HEK293T (cell line): ENCODE measurements at regions not wholly inside any gene's neighbourhood (a gene's known extent, or its start where the extent isn't known, plus 50 kb on each side); places are given as distances from the start of the nearest gene placed in this dataset.

ENCODE experiments used
- CTCF ChIA-PET: fragments of 350-600 bp; formaldehyde crosslinking; extraction: SDS; loops from one replicate; lab custom pipeline; 2021; ENCODE audit warnings: antibody characterized with exemption, inconsistent platforms; lab: Yijun Ruan, JAX
- POLR2A ChIA-PET: fragments of 350-600 bp; formaldehyde crosslinking; extraction: SDS; loops from one replicate; lab custom pipeline; 2020; ENCODE audit warnings: antibody characterized with exemption, inconsistent platforms; lab: Yijun Ruan, JAX
- DNase-seq: peaks from one replicate; pipeline ENCODE4 v3.0.0; 2012; ENCODE audit warnings: mixed read lengths; ENCODE audit errors: extremely low spot score
- ARNT ChIP-seq: fragments of 450-650 bp; IDR thresholded peaks from 2 replicates; pipeline ENCODE4 v1.6.1; 2017; ENCODE audit warnings: mild to moderate bottlenecking
- BHLHE40 ChIP-seq: fragments of 450-650 bp; IDR thresholded peaks from 2 replicates; pipeline ENCODE4 v1.6.1; 2016; ENCODE audit warnings: mild to moderate bottlenecking, moderate library complexity, borderline replicate concordance
- CTBP1 ChIP-seq: fragments of 450-650 bp; IDR thresholded peaks from 2 replicates; pipeline ENCODE4 v1.6.1; 2016; ENCODE audit warnings: borderline replicate concordance
- ELF4 ChIP-seq: fragments of 450-650 bp; IDR thresholded peaks from 2 replicates; pipeline ENCODE4 v1.6.1; 2017; ENCODE audit warnings: antibody characterized with exemption
- FOXA1 ChIP-seq: fragments of 450-650 bp; IDR thresholded peaks from 2 replicates; pipeline ENCODE4 v1.6.1; 2016; ENCODE audit warnings: mild to moderate bottlenecking
- FOXK2 ChIP-seq: fragments of 450-650 bp; IDR thresholded peaks from 2 replicates; pipeline ENCODE4 v1.6.1; 2016; ENCODE audit warnings: mild to moderate bottlenecking
- FOXM1 ChIP-seq: fragments of 450-650 bp; IDR thresholded peaks from 2 replicates; pipeline ENCODE4 v1.6.1; 2017; ENCODE audit warnings: mild to moderate bottlenecking, borderline replicate concordance
- HDGF ChIP-seq: fragments of 450-650 bp; IDR thresholded peaks from 2 replicates; pipeline ENCODE4 v1.6.1; 2017; ENCODE audit warnings: antibody characterized with exemption, borderline replicate concordance
- L3MBTL2 ChIP-seq: fragments of 450-650 bp; conservative IDR thresholded peaks from 2 replicates; pipeline ENCODE4 v1.6.1; 2016; ENCODE audit warnings: mild to moderate bottlenecking
- LEF1 ChIP-seq: fragments of 450-650 bp; IDR thresholded peaks from 2 replicates; pipeline ENCODE4 v1.6.1; 2017; ENCODE audit warnings: mild to moderate bottlenecking, borderline replicate concordance
- NFRKB ChIP-seq: fragments of 450-650 bp; IDR thresholded peaks from 2 replicates; pipeline ENCODE4 v1.6.1; 2016; ENCODE audit warnings: mild to moderate bottlenecking, moderate library complexity
- SP1 ChIP-seq: fragments of 450-650 bp; IDR thresholded peaks from 2 replicates; pipeline ENCODE4 v1.6.1; 2017
- SUZ12 ChIP-seq: fragments of 450-650 bp; IDR thresholded peaks from 2 replicates; pipeline ENCODE4 v1.6.1; 2016; ENCODE audit warnings: mild to moderate bottlenecking
- TARDBP ChIP-seq: fragments of 450-650 bp; IDR thresholded peaks from 2 replicates; pipeline ENCODE4 v1.6.1; 2016
- ZNF384 ChIP-seq: fragments of 450-650 bp; IDR thresholded peaks from 2 replicates; pipeline ENCODE4 v1.6.1; 2016
- TF ChIP-seq, protein P1 (sequence below): fragments of 450-650 bp; IDR thresholded peaks from 2 replicates; pipeline ENCODE4 v1.6.1; 2016

- DNase-seq: no peak
- TF ChIP-seq ZNF384 (no peak), NFRKB (no peak), L3MBTL2 (no peak), BHLHE40 (no peak), SUZ12 (no peak), TARDBP (no peak), LEF1 (no peak), HDGF (no peak), FOXA1 (no peak), FOXK2 (no peak), CTBP1 (no peak), SP1 (no peak), FOXM1 (no peak)
- TF ChIP-seq, protein P1, sequence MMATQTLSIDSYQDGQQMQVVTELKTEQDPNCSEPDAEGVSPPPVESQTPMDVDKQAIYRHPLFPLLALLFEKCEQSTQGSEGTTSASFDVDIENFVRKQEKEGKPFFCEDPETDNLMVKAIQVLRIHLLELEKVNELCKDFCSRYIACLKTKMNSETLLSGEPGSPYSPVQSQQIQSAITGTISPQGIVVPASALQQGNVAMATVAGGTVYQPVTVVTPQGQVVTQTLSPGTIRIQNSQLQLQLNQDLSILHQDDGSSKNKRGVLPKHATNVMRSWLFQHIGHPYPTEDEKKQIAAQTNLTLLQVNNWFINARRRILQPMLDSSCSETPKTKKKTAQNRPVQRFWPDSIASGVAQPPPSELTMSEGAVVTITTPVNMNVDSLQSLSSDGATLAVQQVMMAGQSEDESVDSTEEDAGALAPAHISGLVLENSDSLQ: no peak
- ChIA-PET POLR2A (no interaction called here), CTCF (no interaction called here)
Measured at GRCh38 chr6:917296-917695, 224.4 kb upstream of the EXOC2 start.

DNA sequence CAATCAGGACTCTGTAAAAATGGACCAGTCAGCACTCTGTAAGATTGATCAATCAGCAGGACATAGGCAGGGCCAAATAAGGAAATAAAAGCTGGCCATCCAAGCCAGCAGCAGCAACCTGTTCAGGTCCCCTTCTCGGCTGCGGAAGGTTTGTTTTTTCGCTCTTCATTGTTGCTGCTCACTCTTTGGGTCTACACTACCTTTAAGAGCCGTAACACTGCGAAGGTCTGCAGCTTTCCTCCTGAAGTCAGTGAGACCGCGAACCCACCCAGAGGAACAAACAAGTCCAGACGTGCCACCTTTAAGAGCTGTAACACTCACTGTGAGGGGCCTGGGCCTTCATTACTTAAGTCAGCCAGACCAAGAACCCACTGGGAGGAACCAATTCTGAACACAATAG lies 223.2 kb upstream of the EXOC2 start:
- ChIA-PET CTCF (no interaction called here), POLR2A (no interaction called here)
- TF ChIP-seq ELF4 (no peak), FOXA1 (no peak), CTBP1 (no peak), FOXM1 (no peak), L3MBTL2 (no peak), SP1 (no peak), HDGF (no peak), ARNT (no peak), NFRKB (no peak), ZNF384 (no peak), LEF1 (no peak), FOXK2 (no peak)
- TF ChIP-seq, protein P1: no peak
- DNase-seq: no peak

- TF ChIP-seq ELF4: no peak
- no peak for TF ChIP-seq HDGF
- no peak for TF ChIP-seq FOXK2
- no peak for TF ChIP-seq NFRKB
- TF ChIP-seq ARNT: no peak
- TF ChIP-seq FOXM1: no peak
- no peak for TF ChIP-seq LEF1
- no peak for TF ChIP-seq L3MBTL2
- TF ChIP-seq SUZ12: no peak
- no peak for TF ChIP-seq SP1
- no peak for TF ChIP-seq FOXA1
- no peak for TF ChIP-seq ZNF384
- TF ChIP-seq, protein P1: no peak
- no peak for TF ChIP-seq BHLHE40
- no peak for TF ChIP-seq TARDBP
- peak; percentile 66 for DNase-seq
- ChIA-PET POLR2A (interaction anchor here (1.3 kb wide), 1 partner anchor 473 kb away, joined by 3 read pairs; no protein-coding TSS in a partner anchor), CTCF (interaction anchor here (0.6 to 1.4 kb wide), 9 partner anchors 15 to 524 kb away, joined by 3 to 7 read pairs (median 3); no protein-coding TSS in a partner anchor)
Measured at GRCh38 chr6:912871-913835, 220.2 kb upstream of the EXOC2 start.

DNA sequence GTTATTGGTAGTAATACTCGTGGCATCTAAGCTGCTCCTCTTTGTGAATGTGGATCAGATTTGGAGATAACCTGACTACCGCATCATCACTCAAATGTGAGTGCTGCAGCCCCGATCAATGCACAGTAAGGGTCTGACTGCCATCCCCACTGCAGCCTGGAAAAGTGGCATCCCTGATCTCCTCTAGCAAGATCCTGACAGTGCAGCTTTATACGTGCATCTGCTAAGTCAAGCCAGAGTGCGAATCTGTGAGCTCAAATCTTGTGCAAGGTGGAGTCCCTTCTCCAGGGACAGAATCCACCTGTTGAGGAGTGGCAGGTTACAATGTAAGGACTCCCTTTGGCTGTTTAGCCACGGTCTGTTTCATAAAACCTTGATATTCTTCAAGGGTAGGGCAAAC lies 215.0 kb upstream of the EXOC2 start:
- POLR2A ChIA-PET: interaction anchor here (1.0 kb wide), 1 partner anchor 76 kb away, joined by 3 read pairs; no protein-coding TSS in a partner anchor
- DNase-seq: no peak
- CTCF ChIA-PET: no interaction called here
- no peak for TF ChIP-seq FOXA1
- no peak for TF ChIP-seq SUZ12
- no peak for TF ChIP-seq BHLHE40
- no peak for TF ChIP-seq FOXK2
- TF ChIP-seq L3MBTL2: no peak
- TF ChIP-seq ZNF384: no peak
- no peak for TF ChIP-seq TARDBP
- TF ChIP-seq FOXM1: no peak
- TF ChIP-seq LEF1: no peak
- no peak for TF ChIP-seq HDGF

DNA sequence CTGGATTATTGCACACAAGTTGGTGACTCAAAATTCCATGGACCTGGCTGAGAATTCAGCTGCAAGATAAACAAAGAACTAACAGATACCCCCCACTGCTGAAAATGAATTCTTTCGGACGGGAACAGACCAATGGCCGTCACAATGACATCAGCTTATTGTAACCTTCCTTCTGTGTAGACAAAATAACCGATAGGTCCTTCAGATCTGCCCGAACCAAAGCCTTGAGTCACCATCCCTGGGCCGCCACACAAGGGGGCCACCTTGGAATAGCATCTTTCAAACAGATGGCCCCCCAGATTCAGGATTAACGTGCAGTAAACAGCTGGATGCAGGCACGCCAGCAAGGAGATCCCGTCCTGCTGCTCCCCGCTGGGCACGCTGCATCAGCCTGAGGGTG lies 214.0 kb upstream of the EXOC2 start:
- DNase-seq: no peak
- POLR2A ChIA-PET: no interaction called here
- CTCF ChIA-PET: interaction anchor here (0.6 kb wide), 1 partner anchor 88 kb away, joined by 4 read pairs; no protein-coding TSS in a partner anchor
- TF ChIP-seq CTBP1: no peak
- no peak for TF ChIP-seq TARDBP
- TF ChIP-seq, protein P1: no peak
- no peak for TF ChIP-seq ELF4
- TF ChIP-seq BHLHE40: no peak
